WI38 (cell line): ENCODE measurements at regions not wholly inside any gene's neighbourhood (a gene's known extent, or its start where the extent isn't known, plus 50 kb on each side); places are given as distances from the start of the nearest gene placed in this dataset.
"Not testable (repeated sequence)": the region's sequence is repeated elsewhere in the genome, so short reads cannot be mapped to it uniquely, and the experiment has no call there.

Experiments used
- H3K4me3 ChIP-seq: 2 replicates; pipeline ENCODE4 v1.5.1; 2011; ENCODE audit warnings: low read depth, mild to moderate bottlenecking, control low read depth, low read length
- CTCF ChIP-seq: IDR thresholded peaks from 2 replicates; pipeline ENCODE4 v1.5.1; 2012; ENCODE audit warnings: low read depth, mild to moderate bottlenecking, control low read depth, low read length

GRCh38 chrX:508163-508562, 121.5 kb upstream of the PPP2R3B start:
- TF ChIP-seq CTCF: no peak

GRCh38 chrX:508821-509220, 121.8 kb upstream of the SHOX start:
- not testable (repeated sequence) for H3K4me3 ChIP-seq

More at GRCh38 chrX:508163-508562, 121.5 kb upstream of the PPP2R3B start:
- H3K4me3 ChIP-seq: no peak overlapping the region

DNA sequence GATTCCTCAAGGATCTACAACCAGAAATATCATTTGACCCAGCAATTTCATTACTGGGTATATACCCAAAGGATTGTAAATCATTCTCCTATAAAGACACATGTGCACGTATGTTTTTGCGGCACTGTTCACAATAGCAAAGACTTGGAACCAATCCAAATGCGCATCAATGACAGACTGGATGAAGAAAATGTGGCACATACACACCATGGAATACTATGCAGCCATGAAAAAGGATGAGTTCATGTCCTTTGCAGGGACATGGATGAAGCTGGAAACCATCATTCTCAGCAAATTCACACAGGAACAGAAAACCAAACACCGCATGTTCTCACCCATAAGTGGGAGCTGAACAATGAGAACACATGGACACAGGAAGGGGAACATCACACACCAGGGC, 119.5 kb upstream of the SHOX start:
- H3K4me3 ChIP-seq: not testable (repeated sequence)

DNA sequence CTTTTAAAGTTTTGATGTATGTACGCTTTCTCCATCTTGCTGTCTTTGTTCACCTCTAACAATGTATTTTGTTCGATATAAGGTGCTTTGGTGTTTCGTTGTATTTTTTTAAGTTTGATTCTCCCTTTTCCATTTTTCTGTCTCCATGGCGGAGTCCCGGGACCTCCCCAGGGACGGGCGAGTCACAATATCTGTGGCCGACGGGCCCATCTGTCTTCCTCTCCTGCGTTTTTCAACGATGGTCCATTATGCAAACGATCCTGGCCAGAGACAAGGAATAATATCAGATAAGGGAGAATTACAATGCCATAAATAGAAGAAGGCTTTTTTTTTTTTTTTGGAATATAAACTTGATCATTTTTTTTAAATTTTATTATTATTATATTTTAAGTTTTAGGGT, 112.3 kb upstream of the SHOX start:
- TF ChIP-seq CTCF: no peak

GRCh38 chrX:519741-520140, 110.8 kb upstream of the SHOX start:
- no peak overlapping the region for H3K4me3 ChIP-seq
- TF ChIP-seq CTCF: no peak

More for the DNA sequence above, 112.3 kb upstream of the SHOX start:
- H3K4me3 ChIP-seq: no peak overlapping the region

GRCh38 chrX:522456-522855, 108.1 kb upstream of the SHOX start:
- TF ChIP-seq CTCF: no peak
- no peak overlapping the region for H3K4me3 ChIP-seq

DNA sequence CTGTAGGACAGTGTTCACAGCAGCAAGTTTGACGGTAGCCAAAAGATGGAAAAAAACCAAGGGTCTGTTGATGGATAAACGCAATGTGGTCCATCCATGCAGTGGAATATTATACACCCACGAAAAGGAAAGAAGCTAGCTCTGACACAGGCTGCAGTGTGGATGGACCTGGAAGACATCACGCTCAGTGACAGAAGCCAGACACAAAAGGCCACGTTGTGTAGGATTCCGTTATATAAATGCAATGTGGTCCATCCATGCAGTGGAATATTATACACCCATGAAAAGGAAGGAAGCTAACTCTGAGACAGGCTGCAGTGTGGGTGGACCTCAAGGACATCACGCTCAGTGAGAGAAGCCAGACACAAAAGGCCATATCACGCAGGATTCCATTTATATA, 105.5 kb upstream of the SHOX start:
- no peak for TF ChIP-seq CTCF
- no peak overlapping the region for H3K4me3 ChIP-seq

DNA sequence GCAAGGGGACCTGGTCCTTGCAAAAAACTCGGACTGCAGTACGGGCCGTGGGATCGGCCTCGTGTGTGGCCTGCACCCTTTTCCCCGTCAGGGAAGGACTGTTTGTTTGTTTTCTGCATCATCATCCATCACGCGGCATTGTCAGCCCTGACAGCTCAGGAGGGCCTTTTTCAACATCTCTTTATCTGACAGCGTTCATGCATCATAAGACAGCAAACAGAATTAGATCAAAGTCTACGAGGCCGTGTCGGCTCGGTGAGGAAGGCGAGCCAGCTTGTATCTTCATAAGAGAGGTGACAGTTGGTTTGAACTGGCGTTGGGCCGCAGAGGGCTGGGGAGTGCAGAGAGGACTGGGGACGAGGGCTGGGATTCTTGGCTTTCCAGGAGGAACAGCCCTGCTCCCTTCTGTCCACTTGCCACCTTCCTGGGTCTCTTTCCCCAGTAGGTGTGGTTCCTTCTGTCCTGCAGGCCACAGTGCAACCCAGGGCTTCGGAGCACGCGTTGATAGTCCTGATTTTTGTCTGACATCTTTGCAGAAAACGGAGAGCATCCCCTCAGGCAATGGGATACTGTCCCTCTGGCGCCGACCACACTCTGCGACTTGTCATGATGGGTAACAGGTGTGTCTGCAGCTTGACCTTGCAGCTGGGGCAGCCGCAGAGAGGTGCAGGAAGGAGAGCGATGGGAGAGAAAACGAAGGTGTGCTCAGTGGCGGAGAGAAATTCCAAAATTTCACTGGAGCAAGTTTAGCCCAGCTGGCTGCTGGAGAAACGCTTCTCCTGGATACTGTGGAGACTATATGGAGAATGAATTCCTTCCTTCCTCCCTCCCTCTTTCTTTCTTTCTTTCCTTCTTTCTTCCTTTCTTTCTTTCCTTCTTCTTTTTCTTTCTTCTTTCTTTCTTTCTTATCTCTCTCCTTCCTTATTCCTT, 104.0 kb upstream of the SHOX start:
- no peak for TF ChIP-seq CTCF
- H3K4me3 ChIP-seq: no peak overlapping the region
